SK-N-SH treated with all-trans-retinoic acid at 6 μM for 48 hours (cell line): ENCODE measurements at regions not wholly inside any gene's neighbourhood (a gene's known extent, or its start where the extent isn't known, plus 50 kb on each side); places are given as distances from the start of the nearest gene placed in this dataset.

Experiments
- ATAC-seq: fragments of 200-7000 bp; cut with Tn5 transposase; 3 replicates; pipeline ENCODE4 v1.9.1; 2020; ENCODE audit warnings: mild to moderate bottlenecking, moderate library complexity
- BACH2 ChIP-seq: fragments of 250-450 bp; sonication (Bioruptor Pico); IDR thresholded peaks from 2 replicates; pipeline ENCODE4 v1.9.0; 2021; ENCODE audit warnings: mild to moderate bottlenecking, borderline replicate concordance
- CSDC2 ChIP-seq: fragments of 250-450 bp; sonication (Bioruptor Pico); IDR thresholded peaks from 2 replicates; pipeline ENCODE4 v1.5.0; 2020; ENCODE audit warnings: mild to moderate bottlenecking, moderate library complexity
- ESRRG ChIP-seq: fragments of 250-450 bp; sonication (Bioruptor Pico); IDR thresholded peaks from 2 replicates; pipeline ENCODE4 v1.6.1; 2021; ENCODE audit warnings: mild to moderate bottlenecking
- GLIS3 ChIP-seq: fragments of 250-450 bp; sonication (Bioruptor Pico); IDR thresholded peaks from 2 replicates; pipeline ENCODE4 v1.5.0; 2020; ENCODE audit warnings: mild to moderate bottlenecking, moderate library complexity
- OSR1 ChIP-seq: fragments of 250-450 bp; sonication (Bioruptor Pico); IDR thresholded peaks from 2 replicates; pipeline ENCODE4 v1.8.0; 2022; ENCODE audit warnings: moderate library complexity, mild to moderate bottlenecking, inconsistent platforms
- PATZ1 ChIP-seq: fragments of 250-450 bp; sonication (Bioruptor Pico); IDR thresholded peaks from 2 replicates; pipeline ENCODE4 v1.8.0; 2020; ENCODE audit warnings: mild to moderate bottlenecking, moderate library complexity, borderline replicate concordance
- PPARA ChIP-seq: fragments of 250-450 bp; sonication (Bioruptor Pico); IDR thresholded peaks from 2 replicates; pipeline ENCODE4 v1.5.0; 2020; ENCODE audit warnings: mild to moderate bottlenecking, borderline replicate concordance
- RARB ChIP-seq: fragments of 250-450 bp; sonication (Bioruptor Pico); IDR thresholded peaks from 2 replicates; pipeline ENCODE4 v1.8.0; 2021; ENCODE audit warnings: mild to moderate bottlenecking, moderate library complexity
- SNAI2 ChIP-seq: fragments of 250-450 bp; sonication (Bioruptor Pico); IDR thresholded peaks from 2 replicates; pipeline ENCODE4 v1.5.0; 2020; ENCODE audit warnings: mild to moderate bottlenecking, moderate library complexity
- TCF4 ChIP-seq: fragments of 250-450 bp; sonication (Bioruptor Pico); IDR thresholded peaks from 2 replicates; pipeline ENCODE4 v1.8.0; 2021; ENCODE audit warnings: mild to moderate bottlenecking, moderate library complexity, borderline replicate concordance
- TOX ChIP-seq: fragments of 250-450 bp; sonication (Bioruptor Pico); IDR thresholded peaks from 2 replicates; pipeline ENCODE4 v1.8.0; 2021; ENCODE audit warnings: mild to moderate bottlenecking, moderate library complexity, borderline replicate concordance
- ZC3H10 ChIP-seq: fragments of 250-450 bp; sonication (Bioruptor Pico); IDR thresholded peaks from 2 replicates; pipeline ENCODE4 v1.5.1; 2021; ENCODE audit warnings: mild to moderate bottlenecking, moderate library complexity
- ZFP3 ChIP-seq: fragments of 250-450 bp; sonication (Bioruptor Pico); IDR thresholded peaks from 2 replicates; pipeline ENCODE4 v1.5.0; 2020; ENCODE audit warnings: mild to moderate bottlenecking, moderate library complexity
- ZNF70 ChIP-seq: fragments of 450-650 bp; formaldehyde crosslinking; IDR thresholded peaks from 2 replicates; pipeline ENCODE4 v1.5.0; 2020; ENCODE audit warnings: mild to moderate bottlenecking, moderate library complexity
- ZNF8 ChIP-seq: fragments of 450-650 bp; formaldehyde crosslinking; IDR thresholded peaks from 2 replicates; pipeline ENCODE4 v1.5.0; 2020; ENCODE audit warnings: mild to moderate bottlenecking, moderate library complexity
- TF ChIP-seq, protein P1 (sequence below): fragments of 250-450 bp; sonication (Bioruptor Pico); IDR thresholded peaks from 2 replicates; pipeline ENCODE4 v1.5.1; 2020; ENCODE audit warnings: low read depth, mild to moderate bottlenecking, moderate library complexity
- TF ChIP-seq, protein P2 (sequence below): fragments of 250-450 bp; sonication (Bioruptor Pico); IDR thresholded peaks from 2 replicates; pipeline ENCODE4 v1.5.0; 2020; ENCODE audit warnings: mild to moderate bottlenecking, moderate library complexity

GRCh38 chr2:7910752-7911151, 771.1 kb upstream of the ID2 start:
- TF ChIP-seq PATZ1 (no peak), ZNF8 (CRISPR knock-in tag) (no peak), SNAI2 (CRISPR knock-in tag) (no peak), TOX (CRISPR knock-in tag) (no peak), PPARA (CRISPR knock-in tag) (no peak)
- TF ChIP-seq, protein P1, sequence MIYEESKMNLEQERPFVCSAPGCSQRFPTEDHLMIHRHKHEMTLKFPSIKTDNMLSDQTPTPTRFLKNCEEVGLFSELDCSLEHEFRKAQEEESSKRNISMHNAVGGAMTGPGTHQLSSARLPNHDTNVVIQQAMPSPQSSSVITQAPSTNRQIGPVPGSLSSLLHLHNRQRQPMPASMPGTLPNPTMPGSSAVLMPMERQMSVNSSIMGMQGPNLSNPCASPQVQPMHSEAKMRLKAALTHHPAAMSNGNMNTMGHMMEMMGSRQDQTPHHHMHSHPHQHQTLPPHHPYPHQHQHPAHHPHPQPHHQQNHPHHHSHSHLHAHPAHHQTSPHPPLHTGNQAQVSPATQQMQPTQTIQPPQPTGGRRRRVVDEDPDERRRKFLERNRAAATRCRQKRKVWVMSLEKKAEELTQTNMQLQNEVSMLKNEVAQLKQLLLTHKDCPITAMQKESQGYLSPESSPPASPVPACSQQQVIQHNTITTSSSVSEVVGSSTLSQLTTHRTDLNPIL (CRISPR knock-in tag) = no peak
- TF ChIP-seq, protein P2, sequence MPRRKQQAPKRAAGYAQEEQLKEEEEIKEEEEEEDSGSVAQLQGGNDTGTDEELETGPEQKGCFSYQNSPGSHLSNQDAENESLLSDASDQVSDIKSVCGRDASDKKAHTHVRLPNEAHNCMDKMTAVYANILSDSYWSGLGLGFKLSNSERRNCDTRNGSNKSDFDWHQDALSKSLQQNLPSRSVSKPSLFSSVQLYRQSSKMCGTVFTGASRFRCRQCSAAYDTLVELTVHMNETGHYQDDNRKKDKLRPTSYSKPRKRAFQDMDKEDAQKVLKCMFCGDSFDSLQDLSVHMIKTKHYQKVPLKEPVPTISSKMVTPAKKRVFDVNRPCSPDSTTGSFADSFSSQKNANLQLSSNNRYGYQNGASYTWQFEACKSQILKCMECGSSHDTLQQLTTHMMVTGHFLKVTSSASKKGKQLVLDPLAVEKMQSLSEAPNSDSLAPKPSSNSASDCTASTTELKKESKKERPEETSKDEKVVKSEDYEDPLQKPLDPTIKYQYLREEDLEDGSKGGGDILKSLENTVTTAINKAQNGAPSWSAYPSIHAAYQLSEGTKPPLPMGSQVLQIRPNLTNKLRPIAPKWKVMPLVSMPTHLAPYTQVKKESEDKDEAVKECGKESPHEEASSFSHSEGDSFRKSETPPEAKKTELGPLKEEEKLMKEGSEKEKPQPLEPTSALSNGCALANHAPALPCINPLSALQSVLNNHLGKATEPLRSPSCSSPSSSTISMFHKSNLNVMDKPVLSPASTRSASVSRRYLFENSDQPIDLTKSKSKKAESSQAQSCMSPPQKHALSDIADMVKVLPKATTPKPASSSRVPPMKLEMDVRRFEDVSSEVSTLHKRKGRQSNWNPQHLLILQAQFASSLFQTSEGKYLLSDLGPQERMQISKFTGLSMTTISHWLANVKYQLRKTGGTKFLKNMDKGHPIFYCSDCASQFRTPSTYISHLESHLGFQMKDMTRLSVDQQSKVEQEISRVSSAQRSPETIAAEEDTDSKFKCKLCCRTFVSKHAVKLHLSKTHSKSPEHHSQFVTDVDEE (CRISPR knock-in tag) = no peak
- no peak for ATAC-seq

GRCh38 chr2:7911196-7911595, 770.7 kb upstream of the ID2 start:
- TF ChIP-seq TCF4 (CRISPR knock-in tag) = no peak
- no peak for TF ChIP-seq BACH2 (CRISPR knock-in tag)
- TF ChIP-seq RARB (CRISPR knock-in tag) = no peak
- no peak for TF ChIP-seq ZNF70 (CRISPR knock-in tag)
- TF ChIP-seq, protein P2 (CRISPR knock-in tag) = no peak
- TF ChIP-seq CSDC2 (CRISPR knock-in tag) = no peak
- no peak for ATAC-seq

DNA sequence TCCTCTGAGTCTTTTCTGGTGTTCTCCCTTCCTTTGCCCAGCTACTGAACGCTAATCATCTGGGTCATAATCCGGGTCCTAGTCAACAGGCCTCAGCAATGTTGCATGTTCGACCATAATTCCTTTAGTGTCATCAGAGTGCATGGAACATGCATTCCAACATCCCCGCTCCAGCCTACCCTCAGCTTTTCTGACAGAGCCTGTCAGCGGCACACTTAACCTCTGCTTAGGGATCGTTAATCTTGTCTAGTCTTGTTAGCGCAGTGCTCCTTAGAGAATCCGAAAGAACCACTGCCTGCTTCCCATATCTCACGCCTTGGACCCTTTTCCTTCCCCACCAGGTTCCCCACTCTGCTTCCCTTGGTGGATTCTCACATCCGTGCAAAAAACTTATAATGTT, 767.9 kb upstream of the ID2 start:
- TF ChIP-seq ZC3H10 (CRISPR knock-in tag) = no peak
- TF ChIP-seq ESRRG (CRISPR knock-in tag) = no peak
- TF ChIP-seq GLIS3 (CRISPR knock-in tag) = no peak
- TF ChIP-seq ZFP3 (CRISPR knock-in tag) = no peak
- ATAC-seq = no peak

DNA sequence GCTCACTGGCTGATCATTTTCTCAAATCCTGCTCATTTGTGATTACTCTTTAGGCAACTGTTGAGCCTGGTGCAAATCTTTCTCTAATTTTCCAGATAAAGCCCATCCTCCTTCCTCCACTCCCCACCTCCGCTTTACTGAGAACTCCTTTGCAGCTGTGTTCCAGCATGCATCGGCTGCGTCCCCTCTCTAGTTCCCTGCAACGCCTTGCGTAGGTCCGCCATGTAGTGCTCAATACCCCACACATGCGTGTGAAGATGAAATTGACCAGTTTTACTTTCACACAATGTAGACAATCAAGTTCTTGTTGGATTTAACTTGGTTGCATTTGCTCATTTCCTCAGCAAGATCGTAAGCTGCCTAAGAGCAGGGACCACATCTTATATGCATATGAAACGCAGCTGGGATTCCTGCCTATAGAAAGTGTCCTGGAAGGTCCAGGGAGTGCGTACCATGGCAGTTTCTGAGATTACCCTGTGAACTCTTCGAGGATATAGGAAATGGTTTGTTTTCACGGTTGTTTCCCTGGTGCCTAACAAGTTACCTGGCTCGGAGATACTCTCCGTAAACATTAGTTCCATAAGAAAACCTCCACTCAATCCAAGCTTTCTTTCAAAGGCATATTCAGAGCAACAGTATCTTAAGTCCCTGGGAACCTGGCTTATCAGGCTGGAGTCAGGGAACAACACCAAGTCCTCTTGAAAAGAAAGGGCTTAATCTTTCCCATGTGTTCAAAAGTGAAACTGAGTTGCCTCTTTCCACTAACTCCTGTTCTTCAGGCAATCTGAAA, 766.4 kb upstream of the ID2 start:
- TF ChIP-seq ESRRG (CRISPR knock-in tag) (no peak), ZFP3 (CRISPR knock-in tag) (no peak), PPARA (CRISPR knock-in tag) (no peak), TCF4 (CRISPR knock-in tag) (no peak), ZNF70 (CRISPR knock-in tag) (no peak), TOX (CRISPR knock-in tag) (no peak), BACH2 (CRISPR knock-in tag) (no peak)
- TF ChIP-seq, all 23 proteins: peak for 0
- peak; percentile 64 for ATAC-seq

DNA sequence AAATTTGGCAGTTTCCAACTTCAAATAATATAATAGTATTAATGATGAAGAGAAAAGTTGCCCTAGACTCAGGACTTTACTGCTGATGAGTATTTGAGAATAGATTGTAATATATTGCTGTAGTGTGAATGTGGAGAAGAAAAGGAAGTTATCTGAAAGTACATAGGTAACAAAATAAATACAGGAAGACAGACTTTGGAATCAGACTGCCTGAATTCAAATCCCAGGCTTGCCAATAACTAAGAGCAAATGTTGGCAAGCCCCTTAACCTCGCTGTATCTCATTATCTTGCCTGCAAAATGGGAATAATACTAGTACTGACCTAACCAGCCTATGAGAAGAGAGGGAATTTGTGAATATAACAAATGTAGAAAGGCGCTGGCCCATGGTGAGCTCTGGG, 765.2 kb upstream of the ID2 start:
- no peak for TF ChIP-seq OSR1 (CRISPR knock-in tag)
- no peak for ATAC-seq
